Fibroblast of pulmonary artery (primary cell): ENCODE measurements at regions not wholly inside any gene's neighbourhood (a gene's known extent, or its start where the extent isn't known, plus 50 kb on each side); places are given as distances from the start of the nearest gene placed in this dataset.

Source experiments
- DNase-seq: peaks from one replicate; pipeline ENCODE4 v3.0.0-alpha.2; 2010; ENCODE audit warnings: low read depth
- H3K4me3 ChIP-seq: replicated peaks from 2 replicates; pipeline ENCODE4 v1.5.1; 2011; ENCODE audit warnings: low read depth, mild to moderate bottlenecking, control low read depth, low read length, moderate library complexity
- CTCF ChIP-seq: IDR thresholded peaks from 2 replicates; pipeline ENCODE4 v1.5.1; 2011; ENCODE audit warnings: mild to moderate bottlenecking, control low read depth, low read length, inconsistent platforms; ENCODE audit errors: missing control alignments

- no peak for DNase-seq
- TF ChIP-seq CTCF = no peak
Measured at GRCh38 chr13:81395368-81395767, 1054.4 kb upstream of the SPRY2 start.

GRCh38 chr13:81394640-81395039 is 1053.7 kb upstream of the SPRY2 start:
- no peak overlapping the region for H3K4me3 ChIP-seq
- no peak for DNase-seq
- TF ChIP-seq CTCF = no peak

More at GRCh38 chr13:81395368-81395767, 1054.4 kb upstream of the SPRY2 start:
- H3K4me3 ChIP-seq = no peak overlapping the region

- H3K4me3 ChIP-seq = no peak overlapping the region
Measured at GRCh38 chr13:81393721-81394120, 1052.8 kb upstream of the SPRY2 start.

GRCh38 chr13:81393110-81393509 is 1052.2 kb upstream of the SPRY2 start:
- DNase-seq = no peak
- no peak for TF ChIP-seq CTCF
- no peak overlapping the region for H3K4me3 ChIP-seq

More at GRCh38 chr13:81393721-81394120, 1052.8 kb upstream of the SPRY2 start:
- DNase-seq = no peak
- no peak for TF ChIP-seq CTCF

- H3K4me3 ChIP-seq = no peak overlapping the region
- no peak for DNase-seq
- TF ChIP-seq CTCF = no peak
Measured at GRCh38 chr13:81388400-81388799, 1047.5 kb upstream of the SPRY2 start.

- no peak for TF ChIP-seq CTCF
- DNase-seq = no peak
- H3K4me3 ChIP-seq = no peak overlapping the region
Measured at GRCh38 chr13:81383444-81383843, 1042.5 kb upstream of the SPRY2 start.

- no peak overlapping the region for H3K4me3 ChIP-seq
- TF ChIP-seq CTCF = no peak
- DNase-seq = no peak
Measured at GRCh38 chr13:81382246-81382645, 1041.3 kb upstream of the SPRY2 start.
